LNCaP clone FGC (cell line): ENCODE measurements at regions not wholly inside any gene's neighbourhood (a gene's known extent, or its start where the extent isn't known, plus 50 kb on each side); places are given as distances from the start of the nearest gene placed in this dataset.

Experiments
- DNase-seq: peaks from one replicate; pipeline ENCODE4 v3.0.0-alpha.2; 2011; ENCODE audit warnings: low read depth
- H3K4me3 ChIP-seq: 2 replicates; pipeline ENCODE4 v1.5.1; 2011; ENCODE audit warnings: mild to moderate bottlenecking, low read depth, low read length, control low read depth
- CTCF ChIP-seq: IDR thresholded peaks from 2 replicates; pipeline ENCODE4 v1.5.1; 2012; ENCODE audit warnings: mild to moderate bottlenecking; ENCODE audit not compliant: control insufficient read depth, insufficient read depth; ENCODE audit errors: extremely low read depth

- H3K4me3 ChIP-seq = no peak overlapping the region
- DNase-seq = no peak
- no peak for TF ChIP-seq CTCF
Observed at GRCh38 chr17:33602981-33603380, 309.9 kb upstream of the ASIC2 start.

GRCh38 chr17:33603789-33604188 lies 310.7 kb upstream of the ASIC2 start:
- TF ChIP-seq CTCF = no peak
- no peak for DNase-seq
- no peak overlapping the region for H3K4me3 ChIP-seq

GRCh38 chr17:33611532-33611931 lies 318.4 kb upstream of the ASIC2 start:
- H3K4me3 ChIP-seq = no peak overlapping the region
- no peak for TF ChIP-seq CTCF
- no peak for DNase-seq

- H3K4me3 ChIP-seq = no peak overlapping the region
- no peak for TF ChIP-seq CTCF
- no peak for DNase-seq
Observed at GRCh38 chr17:33615861-33616260, 322.8 kb upstream of the ASIC2 start.

- no peak for TF ChIP-seq CTCF
- H3K4me3 ChIP-seq = no peak overlapping the region
- no peak for DNase-seq
Observed at GRCh38 chr17:33623841-33624240, 330.7 kb upstream of the ASIC2 start.

- no peak for DNase-seq
- H3K4me3 ChIP-seq = no peak overlapping the region
- TF ChIP-seq CTCF = no peak
Observed at GRCh38 chr17:33628500-33629346, 335.6 kb upstream of the ASIC2 start.

GRCh38 chr17:33633446-33633845 lies 340.4 kb upstream of the ASIC2 start:
- DNase-seq = no peak
- H3K4me3 ChIP-seq = no peak overlapping the region
- no peak for TF ChIP-seq CTCF
